EL (cell line): ENCODE measurements at regions not wholly inside any gene's neighbourhood (a gene's known extent, or its start where the extent isn't known, plus 50 kb on each side); places are given as distances from the start of the nearest gene placed in this dataset.
"Not testable (repeated sequence)": the region's sequence is repeated elsewhere in the genome, so short reads cannot be mapped to it uniquely, and the experiment has no call there.

Experiments used
- DNase-seq: peaks from one replicate; pipeline ENCODE4 v3.0.0-alpha.2; 2016

- DNase-seq: no peak
Measured at GRCh38 chr7:51639661-51640334, 323.2 kb upstream of the COBL start.

- DNase-seq: no peak
Measured at GRCh38 chr7:51636503-51636902, 319.9 kb upstream of the COBL start.

GRCh38 chr7:51635775-51636174, 319.2 kb upstream of the COBL start:
- no peak for DNase-seq

- DNase-seq: no peak
Measured at GRCh38 chr7:51634538-51634937, 317.9 kb upstream of the COBL start.

GRCh38 chr7:51634025-51634424, 317.4 kb upstream of the COBL start:
- no peak for DNase-seq

GRCh38 chr7:51633596-51633995, 317.0 kb upstream of the COBL start:
- DNase-seq: no peak

GRCh38 chr7:51633006-51633405, 316.4 kb upstream of the COBL start:
- DNase-seq: no peak

GRCh38 chr7:51630933-51631332, 314.3 kb upstream of the COBL start:
- DNase-seq: no peak

GRCh38 chr7:51629206-51629605, 312.6 kb upstream of the COBL start:
- DNase-seq: no peak

- no peak for DNase-seq
Measured at GRCh38 chr7:51621956-51622355, 305.3 kb upstream of the COBL start.

GRCh38 chr7:51620706-51621105, 304.1 kb upstream of the COBL start:
- DNase-seq: no peak

GRCh38 chr7:51619880-51620279, 303.3 kb upstream of the COBL start:
- DNase-seq: no peak

GRCh38 chr7:51617686-51618085, 301.1 kb upstream of the COBL start:
- DNase-seq: no peak

- no peak for DNase-seq
Measured at GRCh38 chr7:51613911-51614357, 297.3 kb upstream of the COBL start.

- DNase-seq: no peak
Measured at GRCh38 chr7:51611937-51612336, 295.3 kb upstream of the COBL start.

GRCh38 chr7:51607447-51607846, 290.8 kb upstream of the COBL start:
- no peak for DNase-seq

- no peak for DNase-seq
Measured at GRCh38 chr7:51606601-51607154, 290.1 kb upstream of the COBL start.

GRCh38 chr7:51602376-51602775, 285.8 kb upstream of the COBL start:
- DNase-seq: no peak

- no peak for DNase-seq
Measured at GRCh38 chr7:51601461-51601860, 284.9 kb upstream of the COBL start.

- DNase-seq: not testable (repeated sequence)
Measured at GRCh38 chr7:51599935-51600334, 283.3 kb upstream of the COBL start.

- DNase-seq: no peak
Measured at GRCh38 chr7:51593628-51594027, 277.0 kb upstream of the COBL start.

GRCh38 chr7:51592842-51593599, 276.4 kb upstream of the COBL start:
- DNase-seq: no peak

- DNase-seq: no peak
Measured at GRCh38 chr7:51591223-51591622, 274.6 kb upstream of the COBL start.

GRCh38 chr7:51590746-51591145, 274.1 kb upstream of the COBL start:
- DNase-seq: no peak
